ENCODE measurements at regions not wholly inside any gene's neighbourhood (a gene's known extent, or its start where the extent isn't known, plus 50 kb on each side); places are given as distances from the start of the nearest gene placed in this dataset.

- in situ Hi-C loops (cut with MboI; ENCODE audit: low pct_unique_long_range_greater_than_20kb, low sequenced_read_pairs, unreplicated experiment) = no loop called here
- DNase-seq (ENCODE audit: low spot score) = no peak
- TF ChIP-seq CTCF (IDR thresholded peaks at IDR 0.05; ENCODE audit: extremely low read depth, insufficient read depth, missing control alignments) = no peak
Measured at GRCh38 chr12:98067795-98068194, 447.6 kb upstream of the TMPO start.

- no peak for TF ChIP-seq CTCF (IDR thresholded peaks at IDR 0.05; ENCODE audit: extremely low read depth, insufficient read depth, missing control alignments)
- in situ Hi-C loops (cut with MboI; ENCODE audit: low pct_unique_long_range_greater_than_20kb, low sequenced_read_pairs, unreplicated experiment) = no loop called here
- DNase-seq (ENCODE audit: low spot score) = no peak
Measured at GRCh38 chr12:98073610-98074009, 441.8 kb upstream of the TMPO start.

- TF ChIP-seq CTCF (IDR thresholded peaks at IDR 0.05; ENCODE audit: extremely low read depth, insufficient read depth, missing control alignments) = no peak
- in situ Hi-C loops (cut with MboI; ENCODE audit: low pct_unique_long_range_greater_than_20kb, low sequenced_read_pairs, unreplicated experiment) = no loop called here
Measured at GRCh38 chr12:98074286-98074685, 441.1 kb upstream of the TMPO start.

GRCh38 chr12:98084391-98084790, 431.0 kb upstream of the TMPO start:
- no peak for DNase-seq (ENCODE audit: low spot score)
- TF ChIP-seq CTCF (IDR thresholded peaks at IDR 0.05; ENCODE audit: extremely low read depth, insufficient read depth, missing control alignments) = no peak
- in situ Hi-C loops (cut with MboI; ENCODE audit: low pct_unique_long_range_greater_than_20kb, low sequenced_read_pairs, unreplicated experiment) = no loop called here

More at GRCh38 chr12:98074286-98074685, 441.1 kb upstream of the TMPO start:
- no peak for DNase-seq (ENCODE audit: low spot score)

GRCh38 chr12:98085046-98085755, 430.2 kb upstream of the TMPO start:
- in situ Hi-C loops (cut with MboI; ENCODE audit: low pct_unique_long_range_greater_than_20kb, low sequenced_read_pairs, unreplicated experiment) = no loop called here
- DNase-seq (ENCODE audit: low spot score) = no peak
- no peak for TF ChIP-seq CTCF (IDR thresholded peaks at IDR 0.05; ENCODE audit: extremely low read depth, insufficient read depth, missing control alignments)

GRCh38 chr12:98090731-98091130, 424.7 kb upstream of the TMPO start:
- no peak for TF ChIP-seq CTCF (IDR thresholded peaks at IDR 0.05; ENCODE audit: extremely low read depth, insufficient read depth, missing control alignments)
- in situ Hi-C loops (cut with MboI; ENCODE audit: low pct_unique_long_range_greater_than_20kb, low sequenced_read_pairs, unreplicated experiment) = no loop called here
- no peak for DNase-seq (ENCODE audit: low spot score)

Data from GM13977 (cell line).